ENCODE measurements at regions not wholly inside any gene's neighbourhood (a gene's known extent, or its start where the extent isn't known, plus 50 kb on each side); places are given as distances from the start of the nearest gene placed in this dataset.
A peak's percentile ranks its signal among the peaks of the same experiment; 100 is the strongest.

GRCh38 chr12:115349711-115350110, 665.7 kb upstream of the TBX3 start:
- TF ChIP-seq CTCF (IDR thresholded peaks at IDR 0.05 in 4 of 5, conservative IDR thresholded peaks at IDR 0.05 in 1 of 5), result no peak
- no peak for TF ChIP-seq POLR2A (IDR thresholded peaks at IDR 0.05)
- Histone ChIP-seq H3K4me1 (no peaks in the 10 kb centered on the region), H3K27ac (no peak overlapping the region), H3K4me3 (no peak overlapping the region), H3K27me3 (no peaks in the 10 kb centered on the region), H3K9me3 (no peaks in the 10 kb centered on the region), H3K36me3 (no peaks in the 10 kb centered on the region)
- in situ Hi-C loops (cut with MboI; ENCODE audit: low sequenced_read_pairs in 4 of 4) (loop anchor here in 1 of 4 donors (25.0 kb wide), 1 partner anchor 662 kb away; the partner anchor contains the start of gene TBX3), intact Hi-C loops (cut with DNase I; ENCODE audit: low total_unique reads) (no loop called here)
- ATAC-seq, result no peak
- no peak for DNase-seq

GRCh38 chr12:115348301-115348700, 664.3 kb upstream of the TBX3 start:
- intact Hi-C loops (cut with DNase I; ENCODE audit: low total_unique reads), result no loop called here
- H3K9me3 ChIP-seq, result no peaks in the 10 kb centered on the region
- TF ChIP-seq CTCF (IDR thresholded peaks at IDR 0.05 in 4 of 5, conservative IDR thresholded peaks at IDR 0.05 in 1 of 5) (no peak), POLR2A (IDR thresholded peaks at IDR 0.05) (no peak)

GRCh38 chr12:115343601-115344000, 659.6 kb upstream of the TBX3 start:
- Histone ChIP-seq H3K9me3 (no peaks in the 10 kb centered on the region), H3K4me3 (no peak overlapping the region), H3K27me3 (no peaks in the 10 kb centered on the region), H3K4me1 (peaks cover 4 to 10% of the 10 kb centered on the region in 2 donors), H3K27ac (no peak overlapping the region), H3K36me3 (no peaks in the 10 kb centered on the region)
- DNase-seq (no peak), ATAC-seq (no peak)
- intact Hi-C loops (cut with DNase I; ENCODE audit: low total_unique reads) (no loop called here), in situ Hi-C loops (cut with MboI; ENCODE audit: low sequenced_read_pairs in 4 of 4) (loop anchor here in 1 of 4 donors (25.0 kb wide), 1 partner anchor 656 kb away; the partner anchor contains the start of gene TBX3)
- TF ChIP-seq POLR2A (IDR thresholded peaks at IDR 0.05) (no peak), CTCF (IDR thresholded peaks at IDR 0.05 in 4 of 5, conservative IDR thresholded peaks at IDR 0.05 in 1 of 5) (no peak)

More at GRCh38 chr12:115348301-115348700, 664.3 kb upstream of the TBX3 start:
- in situ Hi-C loops (cut with MboI; ENCODE audit: low sequenced_read_pairs in 4 of 4), result loop anchor here in 1 of 4 donors (25.0 kb wide), 1 partner anchor 661 kb away; the partner anchor contains the start of gene TBX3
- no peak for DNase-seq
- no peaks in the 10 kb centered on the region for H3K27me3 ChIP-seq
- no peak overlapping the region for H3K4me3 ChIP-seq
- no peak overlapping the region for H3K27ac ChIP-seq
- no peaks in the 10 kb centered on the region for H3K36me3 ChIP-seq
- H3K4me1 ChIP-seq, result no peaks in the 10 kb centered on the region
- ATAC-seq, result no peak

- DNase-seq (no peak), ATAC-seq (no peak)
- no peaks in the 10 kb centered on the region for H3K9me3 ChIP-seq
- intact Hi-C loops (cut with DNase I; ENCODE audit: low total_unique reads), result no loop called here
- H3K4me1 ChIP-seq, result peaks cover 4 to 13% of the 10 kb centered on the region in 2 donors
- H3K27me3 ChIP-seq, result no peaks in the 10 kb centered on the region
- in situ Hi-C loops (cut with MboI; ENCODE audit: low sequenced_read_pairs in 4 of 4), result loop anchor here in 1 of 4 donors (25.0 kb wide), 1 partner anchor 656 kb away; the partner anchor contains the start of gene TBX3
- no peaks in the 10 kb centered on the region for H3K36me3 ChIP-seq
- H3K4me3 ChIP-seq, result no peak overlapping the region
- TF ChIP-seq POLR2A (IDR thresholded peaks at IDR 0.05) (no peak), CTCF (IDR thresholded peaks at IDR 0.05 in 4 of 5, conservative IDR thresholded peaks at IDR 0.05 in 1 of 5) (no peak)
- H3K27ac ChIP-seq, result no peak overlapping the region
Observed at GRCh38 chr12:115343008-115343407, 659.0 kb upstream of the TBX3 start.

- Histone ChIP-seq H3K4me3 (no peak overlapping the region), H3K27ac (peak overlapping the region; percentile 54 to 74 (median 64)), H3K9me3 (no peaks in the 10 kb centered on the region), H3K27me3 (no peaks in the 10 kb centered on the region), H3K4me1 (peaks cover 4 to 14% of the 10 kb centered on the region in 2 donors), H3K36me3 (no peaks in the 10 kb centered on the region)
- intact Hi-C loops (cut with DNase I; ENCODE audit: low total_unique reads), result no loop called here
- TF ChIP-seq POLR2A (IDR thresholded peaks at IDR 0.05) (no peak), CTCF (IDR thresholded peaks at IDR 0.05 in 4 of 5, conservative IDR thresholded peaks at IDR 0.05 in 1 of 5) (no peak)
- in situ Hi-C loops (cut with MboI; ENCODE audit: low sequenced_read_pairs in 4 of 4), result loop anchor here in 1 of 4 donors (25.0 kb wide), 1 partner anchor 654 kb away; the partner anchor contains the start of gene TBX3
- ATAC-seq (peak; percentile 65 to 68), DNase-seq (peak; percentile 56 to 82)
Observed at GRCh38 chr12:115341442-115341841, 657.5 kb upstream of the TBX3 start.

Data from gastrocnemius medialis (tissue), 4 donors.